GM12878 (cell line): ENCODE measurements at regions not wholly inside any gene's neighbourhood (a gene's known extent, or its start where the extent isn't known, plus 50 kb on each side); places are given as distances from the start of the nearest gene placed in this dataset.

Experiments
- ATF2 ChIP-seq: IDR thresholded peaks from 2 replicates; pipeline ENCODE4 v1.6.1; 2012; ENCODE audit warnings: low read length, inconsistent platforms
- BRCA1 ChIP-seq: IDR thresholded peaks from 2 replicates; pipeline ENCODE4 v1.6.1; 2011; ENCODE audit warnings: low read depth, low read length, improper control_type of control experiment
- CREB1 ChIP-seq: IDR thresholded peaks from 2 replicates; pipeline ENCODE4 v1.6.1; 2012; ENCODE audit warnings: low read depth, mild to moderate bottlenecking, inconsistent platforms
- CTCF ChIP-seq, 3 experiments: IDR thresholded peaks in 2 of 3; conservative IDR thresholded peaks in 1 of 3; 2 replicates each; pipeline ENCODE4 v1.5.1; 2011; ENCODE audit warnings: low read depth in 3 of 3, low read length in 3 of 3, mild to moderate bottlenecking in 3 of 3, control low read depth in 2 of 3, moderate library complexity in 2 of 3, inconsistent platforms in 1 of 3, mixed read lengths in 1 of 3; ENCODE audit not compliant: control insufficient read depth in 2 of 3, insufficient read depth in 1 of 3; ENCODE audit errors: extremely low read depth in 1 of 3
- FOXM1 ChIP-seq: IDR thresholded peaks from 2 replicates; pipeline ENCODE4 v1.6.1; 2012; ENCODE audit warnings: low read depth, mild to moderate bottlenecking, inconsistent platforms, low read length, moderate library complexity
- IKZF2 ChIP-seq, 2 experiments: fragments of 450-650 bp; IDR thresholded peaks; 2 replicates each; pipeline ENCODE4 v1.6.1; 2017; ENCODE audit warnings: mild to moderate bottlenecking in 2 of 2, moderate library complexity in 2 of 2
- RAD21 ChIP-seq: IDR thresholded peaks from 2 replicates; pipeline ENCODE4 v1.6.1; 2011; ENCODE audit warnings: mild to moderate bottlenecking, low read depth, low read length, moderate library complexity; ENCODE audit not compliant: insufficient read depth

GRCh38 chr5:97388794-97389193 is 205.7 kb upstream of the RIOK2 start:
- TF ChIP-seq CTCF (IDR thresholded peaks at IDR 0.05 in 2 of 3, conservative IDR thresholded peaks at IDR 0.05 in 1 of 3; ENCODE audit: control insufficient read depth in 2 of 3, extremely low read depth in 1 of 3, insufficient read depth in 1 of 3, low read depth in 3 of 3, low read length in 3 of 3), result no peak
- no peak for TF ChIP-seq BRCA1
- TF ChIP-seq ATF2, result no peak
- no peak for TF ChIP-seq RAD21
- TF ChIP-seq CREB1, result no peak
- no peak for TF ChIP-seq FOXM1
- no peak for TF ChIP-seq IKZF2 (IDR thresholded peaks at IDR 0.05)
